KBM-7 (cell line): ENCODE measurements at regions not wholly inside any gene's neighbourhood (a gene's known extent, or its start where the extent isn't known, plus 50 kb on each side); places are given as distances from the start of the nearest gene placed in this dataset.
"Not testable (repeated sequence)": the region's sequence is repeated elsewhere in the genome, so short reads cannot be mapped to it uniquely, and the experiment has no call there.

Experiments
- DNase-seq: peaks from one replicate; pipeline ENCODE4 v3.0.0-alpha.2; 2015
- in situ Hi-C: fragments of 300-500 bp; cut with MboI; formaldehyde crosslinking; loops from 2 replicates; pipeline ENCODE4 v1.14.3; 2020; ENCODE audit warnings: low sequenced_read_pairs, low pct_unique_long_range_greater_than_20kb, mixed read lengths

DNA sequence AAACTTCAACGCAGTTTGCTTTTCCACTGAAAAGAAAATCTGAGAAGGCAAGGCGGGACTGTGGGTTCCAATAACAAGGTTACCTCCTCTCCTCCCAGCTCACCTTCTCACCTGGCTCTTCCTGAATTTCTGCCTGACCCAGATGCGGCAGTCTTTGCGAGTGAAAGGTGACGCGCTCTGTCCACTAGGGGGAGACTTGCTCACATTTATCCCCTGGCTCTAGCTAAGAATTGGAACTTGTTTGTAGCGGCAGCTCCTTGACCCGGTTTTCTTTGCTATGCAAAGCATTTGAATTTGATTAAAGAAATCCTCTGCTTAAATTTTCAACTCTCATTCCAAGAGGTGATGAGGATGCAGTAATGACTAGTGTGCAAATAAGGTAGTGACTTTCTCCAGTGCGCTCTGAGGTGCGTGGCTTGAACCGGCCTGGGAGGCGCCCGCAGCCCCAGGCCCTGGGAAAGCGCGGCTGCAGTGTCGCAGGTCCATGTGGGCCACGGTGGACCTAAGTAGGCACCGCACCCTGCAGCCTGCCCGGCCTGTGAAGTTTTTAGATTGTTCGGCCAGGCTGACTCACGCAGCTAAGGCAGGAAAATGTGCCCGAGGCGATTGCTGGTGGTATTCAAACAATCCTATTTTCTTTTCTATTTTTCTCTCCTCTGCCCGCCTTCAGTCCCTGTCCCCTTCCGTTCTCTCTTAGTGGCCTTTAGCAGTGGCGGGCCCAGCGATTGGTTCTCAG is 336.9 kb upstream of the NPSR1 start:
- DNase-seq = peak; percentile 73

GRCh38 chr7:34322841-34323240 is 335.2 kb upstream of the NPSR1 start:
- in situ Hi-C loops = no loop called here
- DNase-seq = no peak

More for the DNA sequence above, 336.9 kb upstream of the NPSR1 start:
- in situ Hi-C loops = no loop called here

DNA sequence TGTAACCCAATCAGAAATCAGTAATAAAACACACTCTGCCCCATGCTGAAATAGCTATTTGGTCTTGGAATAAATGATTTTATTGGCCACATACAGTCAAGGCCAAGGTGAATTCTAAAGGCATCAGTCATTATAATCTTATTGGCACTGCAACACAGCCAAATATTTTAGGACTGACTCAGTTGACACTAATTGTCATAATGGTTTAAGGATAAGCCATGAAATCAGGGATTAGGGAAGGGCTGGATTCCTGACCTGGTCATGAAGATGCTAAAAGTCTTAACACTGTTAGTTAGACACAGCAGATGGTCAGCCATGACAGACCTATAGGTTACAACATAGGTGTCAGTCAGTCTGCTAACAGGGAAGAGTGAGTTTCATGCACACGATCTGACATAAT is 330.3 kb upstream of the NPSR1 start:
- DNase-seq = no peak
- in situ Hi-C loops = no loop called here

DNA sequence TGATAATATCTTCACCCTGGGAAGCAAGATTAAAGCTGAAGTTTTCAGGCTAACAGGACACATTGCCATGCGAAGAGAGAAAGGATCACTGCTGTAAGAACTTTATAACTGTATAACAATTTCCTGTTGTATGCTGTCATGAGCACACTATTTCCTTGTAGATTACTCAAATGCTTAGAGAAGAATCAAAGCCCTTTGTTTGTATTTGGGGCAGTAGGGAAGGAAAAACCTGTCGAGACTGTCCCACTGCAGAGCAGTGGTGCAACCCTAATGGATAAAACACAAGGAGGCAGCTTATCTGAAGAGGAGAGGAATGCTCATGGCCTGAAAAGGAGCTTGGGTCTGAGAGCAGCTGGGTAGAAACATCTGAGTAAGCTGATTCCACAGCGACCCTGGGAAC is 327.7 kb upstream of the NPSR1 start:
- in situ Hi-C loops = no loop called here
- DNase-seq = no peak

- DNase-seq = no peak
- in situ Hi-C loops = no loop called here
Observed at GRCh38 chr7:34331102-34331501, 326.9 kb upstream of the NPSR1 start.

- in situ Hi-C loops = no loop called here
- no peak for DNase-seq
Observed at GRCh38 chr7:34332006-34332405, 326.0 kb upstream of the NPSR1 start.

- in situ Hi-C loops = no loop called here
Observed at GRCh38 chr7:34333184-34333583, 324.8 kb upstream of the NPSR1 start.

GRCh38 chr7:34333925-34334324 is 324.1 kb upstream of the NPSR1 start:
- no peak for DNase-seq
- in situ Hi-C loops = no loop called here

More at GRCh38 chr7:34333184-34333583, 324.8 kb upstream of the NPSR1 start:
- DNase-seq = no peak

- no peak for DNase-seq
- in situ Hi-C loops = no loop called here
Observed at GRCh38 chr7:34337163-34337562, 320.9 kb upstream of the NPSR1 start.

DNA sequence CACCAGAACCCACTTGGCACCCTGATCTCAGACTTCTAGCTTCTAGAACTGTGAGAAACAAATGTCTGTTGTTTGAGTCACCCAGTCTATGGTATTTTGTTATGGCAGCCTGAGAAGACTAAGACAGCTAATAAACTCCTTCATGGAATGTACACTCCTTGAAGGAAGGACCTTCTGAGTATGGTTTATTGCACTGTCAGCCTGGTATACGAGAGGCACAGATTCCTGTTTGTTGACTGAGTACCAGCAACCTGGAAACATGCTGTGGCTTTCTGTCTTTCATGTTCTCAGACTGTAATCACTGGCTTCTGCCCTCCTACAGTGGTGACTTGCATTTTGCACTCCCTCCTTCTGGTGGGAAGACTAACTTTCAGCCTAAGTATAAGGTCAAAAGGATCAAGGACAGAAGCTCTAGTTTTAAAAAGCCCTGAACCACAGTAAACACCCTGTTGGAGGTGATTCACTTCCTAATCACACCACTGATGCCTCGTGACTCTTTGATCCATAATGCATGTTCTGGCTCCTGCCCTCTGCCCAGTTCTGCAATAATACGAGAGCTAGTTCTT is 319.0 kb upstream of the NPSR1 start:
- in situ Hi-C loops = no loop called here

DNA sequence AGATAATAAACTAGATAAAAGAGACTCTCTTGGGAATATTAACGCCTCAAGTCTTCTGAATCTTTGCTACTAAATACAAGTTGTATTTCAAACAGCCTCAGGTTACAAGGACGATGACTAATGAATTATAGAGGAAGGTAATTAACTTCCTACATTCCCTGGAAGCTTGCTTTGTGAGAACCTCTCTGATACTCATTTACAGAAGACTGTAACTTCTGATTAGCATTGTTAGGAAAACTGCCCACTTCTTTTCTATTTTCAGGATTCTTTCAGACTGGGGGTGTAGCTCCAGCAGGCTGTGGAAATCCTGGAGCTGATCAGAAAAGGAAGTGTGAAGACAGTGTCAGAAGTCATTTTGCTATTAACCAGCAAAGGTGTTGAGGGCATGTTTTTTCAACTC is 316.7 kb upstream of the NPSR1 start:
- DNase-seq = no peak
- in situ Hi-C loops = no loop called here

More for the DNA sequence above, 319.0 kb upstream of the NPSR1 start:
- no peak for DNase-seq

- in situ Hi-C loops = no loop called here
- no peak for DNase-seq
Observed at GRCh38 chr7:34342387-34342786, 315.6 kb upstream of the NPSR1 start.

DNA sequence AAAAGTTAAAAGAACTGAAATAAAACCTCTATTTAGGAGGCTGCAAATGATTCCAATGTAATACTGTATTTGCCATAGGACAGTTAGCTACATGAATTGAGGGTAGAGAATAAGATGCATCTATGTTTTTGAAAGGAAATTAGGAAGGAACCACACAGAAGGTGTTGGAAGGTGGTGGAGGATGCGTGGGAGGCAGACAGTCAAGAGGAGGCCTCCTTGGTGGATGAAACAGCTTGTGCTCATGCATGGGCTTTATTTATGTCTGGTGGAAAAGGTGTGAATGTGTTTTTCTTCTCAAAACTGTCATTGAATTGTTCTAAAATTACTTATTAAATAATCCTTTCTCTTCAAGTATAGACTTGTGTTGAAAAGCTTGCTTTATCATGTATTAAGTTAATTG is 314.4 kb upstream of the NPSR1 start:
- no peak for DNase-seq
- in situ Hi-C loops = no loop called here

- in situ Hi-C loops = no loop called here
- peak; percentile 1 for DNase-seq
Observed at GRCh38 chr7:34354011-34354410, 304.0 kb upstream of the NPSR1 start.

GRCh38 chr7:34354899-34355298 is 303.1 kb upstream of the NPSR1 start:
- no peak for DNase-seq
- in situ Hi-C loops = no loop called here

DNA sequence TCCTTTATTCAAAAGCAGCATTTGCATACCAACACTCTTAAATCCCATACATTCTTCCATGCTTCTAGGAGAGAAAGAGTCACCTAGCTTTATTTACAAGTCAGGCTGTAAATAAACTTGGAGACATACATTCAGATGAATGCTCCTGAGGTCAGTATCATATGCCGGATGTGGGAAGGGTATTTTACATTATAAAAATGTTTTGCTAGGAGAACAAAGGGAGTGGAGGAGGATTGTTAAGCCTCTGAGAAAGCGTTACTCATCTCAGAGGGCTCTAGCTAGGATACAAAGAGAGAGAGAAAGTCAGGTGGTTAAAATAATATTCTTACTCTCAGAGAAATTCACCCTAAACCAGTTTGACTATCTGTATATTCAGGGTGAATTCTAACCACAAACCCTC is 300.9 kb upstream of the NPSR1 start:
- in situ Hi-C loops = no loop called here
- DNase-seq = no peak

DNA sequence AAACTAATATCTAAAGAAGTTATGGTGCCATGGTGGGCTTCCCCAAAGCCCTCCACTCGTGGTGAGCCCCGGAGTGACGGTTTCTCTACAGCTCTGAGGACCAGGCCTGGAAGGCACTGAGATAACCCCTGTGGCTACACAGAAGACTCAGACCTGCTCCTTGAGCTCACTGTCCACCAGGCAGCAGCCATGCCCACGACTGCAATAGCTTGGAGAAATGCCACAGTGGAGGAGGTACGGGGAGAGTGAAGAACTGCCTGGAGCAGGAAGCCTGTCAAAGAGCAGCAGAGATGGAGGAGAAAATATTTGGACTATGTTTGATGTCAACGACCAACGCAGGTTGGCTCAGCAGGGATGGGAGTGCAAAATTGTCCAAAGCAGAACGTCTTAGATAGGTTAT is 300.1 kb upstream of the NPSR1 start:
- in situ Hi-C loops = no loop called here
- DNase-seq = no peak

GRCh38 chr7:34358578-34358977 is 299.4 kb upstream of the NPSR1 start:
- in situ Hi-C loops, DNase-seq: not testable (repeated sequence)

DNA sequence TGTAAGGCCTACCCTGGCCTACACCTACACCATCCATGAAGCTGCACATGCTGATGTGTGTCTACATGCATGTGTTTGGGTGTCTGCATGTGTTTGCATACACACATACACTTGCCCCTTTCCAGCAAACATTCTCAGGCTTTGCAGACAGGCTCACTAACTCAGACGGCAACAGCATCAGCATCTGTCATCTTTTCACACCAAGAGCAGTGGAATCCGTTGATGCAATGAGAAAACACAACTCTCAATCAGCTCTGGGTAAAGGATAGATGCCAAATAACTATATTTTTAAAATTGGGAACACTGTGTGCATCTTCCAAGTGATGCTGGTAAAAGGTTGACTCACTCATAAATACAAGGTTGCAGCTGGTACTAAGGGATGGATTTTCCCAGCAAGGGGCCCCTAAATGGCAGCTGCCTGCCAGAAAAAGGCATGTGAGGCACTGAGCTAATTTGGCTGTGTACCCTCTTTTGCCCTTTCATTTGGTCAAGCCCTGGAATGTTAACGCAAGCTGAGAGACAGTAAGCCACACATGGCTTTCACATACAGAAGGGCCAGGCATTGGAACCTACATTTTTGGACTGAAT is 296.3 kb upstream of the NPSR1 start:
- in situ Hi-C loops = no loop called here
- DNase-seq = no peak

- in situ Hi-C loops = no loop called here
- no peak for DNase-seq
Observed at GRCh38 chr7:34362621-34363020, 295.4 kb upstream of the NPSR1 start.

DNA sequence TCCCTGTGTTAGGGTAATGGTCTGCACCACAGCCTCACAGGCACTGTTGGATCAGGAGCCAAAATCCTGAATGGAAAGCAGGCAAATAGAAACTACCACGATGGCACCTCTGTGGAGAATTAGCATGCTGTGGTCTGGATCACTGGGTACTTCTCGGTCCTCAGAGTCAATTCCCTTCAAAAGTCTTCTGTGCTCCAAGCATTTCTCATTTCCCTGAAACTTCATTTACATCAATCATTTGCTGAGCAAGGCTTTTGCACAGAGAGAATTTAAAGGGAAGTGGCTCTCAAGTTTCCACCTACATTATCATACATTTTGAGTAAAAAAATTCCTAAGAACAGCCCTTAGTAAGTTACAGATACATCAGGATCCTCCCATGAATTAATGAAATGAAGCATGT is 293.9 kb upstream of the NPSR1 start:
- in situ Hi-C loops = no loop called here
- no peak for DNase-seq
